ENCODE measurements at regions not wholly inside any gene's neighbourhood (a gene's known extent, or its start where the extent isn't known, plus 50 kb on each side); places are given as distances from the start of the nearest gene placed in this dataset.

GRCh38 chr14:87712396-87713090, 280.4 kb downstream of the GALC start:
- TF ChIP-seq EP300 (IDR thresholded peaks at IDR 0.05; ENCODE audit: low read depth in 2 of 2, low read length in 2 of 2), result no peak
- no peak for TF ChIP-seq EP300 (CRISPR knock-in tag; IDR thresholded peaks at IDR 0.05; ENCODE audit: borderline replicate concordance)
- no peak for TF ChIP-seq IRF9 (CRISPR knock-in tag; IDR thresholded peaks at IDR 0.05; ENCODE audit: borderline replicate concordance)
- no peak for TF ChIP-seq POLR2AphosphoS2 (IDR thresholded peaks at IDR 0.05; ENCODE audit: low read depth, low read length)
